ENCODE measurements at regions not wholly inside any gene's neighbourhood (a gene's known extent, or its start where the extent isn't known, plus 50 kb on each side); places are given as distances from the start of the nearest gene placed in this dataset.

GRCh38 chr4:130053723-130054122 is 957.8 kb downstream of the C4orf33 start:
- TF ChIP-seq GATA2 (IDR thresholded peaks at IDR 0.05; ENCODE audit: low read depth, low read length) (no peak), GATA3 (IDR thresholded peaks at IDR 0.05; ENCODE audit: low read depth, low read length) (no peak)
